ENCODE measurements at regions not wholly inside any gene's neighbourhood (a gene's known extent, or its start where the extent isn't known, plus 50 kb on each side); places are given as distances from the start of the nearest gene placed in this dataset.
A peak's percentile ranks its signal among the peaks of the same experiment; 100 is the strongest.

DNA sequence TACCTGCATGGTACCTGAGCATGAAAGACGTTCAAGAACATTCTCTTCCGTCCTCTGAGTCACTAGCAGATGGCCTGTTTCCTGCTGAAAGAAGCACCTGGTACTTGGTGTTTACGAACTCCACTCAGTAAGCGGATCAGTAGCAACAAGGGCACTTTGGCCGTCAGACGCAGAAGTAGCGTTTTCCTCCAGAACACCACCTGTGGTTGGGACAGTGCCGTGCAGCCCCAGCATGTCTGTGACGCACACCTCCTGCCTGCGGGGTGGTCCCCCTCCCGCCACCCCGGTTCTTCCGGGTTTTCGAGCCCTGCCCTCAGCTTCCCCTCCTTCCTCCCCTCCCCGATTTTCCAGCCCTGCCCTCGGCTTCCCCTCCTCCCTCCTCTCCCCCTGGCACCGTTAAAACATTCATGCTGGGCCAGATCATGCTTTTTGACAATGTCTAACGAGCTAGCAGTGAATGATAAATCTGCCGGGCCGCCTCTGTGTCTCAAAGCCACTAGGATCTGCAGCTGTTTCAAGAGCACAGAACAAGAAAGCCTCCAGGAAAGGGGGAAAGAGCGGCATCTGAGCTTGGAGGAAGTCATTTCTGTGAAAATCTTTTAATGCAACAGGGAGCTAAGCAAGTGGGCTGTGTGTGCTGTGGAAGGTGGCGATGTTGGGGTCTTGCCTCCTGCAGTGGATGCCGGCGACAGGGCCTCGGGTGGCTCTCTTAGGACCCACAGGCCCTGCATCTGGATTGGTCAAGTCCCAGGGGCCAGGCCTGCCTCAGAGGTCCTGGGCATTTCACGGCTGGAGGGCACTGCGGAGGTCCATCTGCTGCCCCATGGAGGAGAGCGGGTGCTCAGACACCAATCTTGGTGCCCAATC, 207.9 kb downstream of the ERMARD start:
- DNase-seq: peak; percentile 9

- DNase-seq: no peak
These were observed 207.1 kb downstream of the ERMARD start for GRCh38 chr6:169958510-169958909.

- no peak for DNase-seq
These were observed 206.0 kb downstream of the ERMARD start for GRCh38 chr6:169957351-169957963.

DNA sequence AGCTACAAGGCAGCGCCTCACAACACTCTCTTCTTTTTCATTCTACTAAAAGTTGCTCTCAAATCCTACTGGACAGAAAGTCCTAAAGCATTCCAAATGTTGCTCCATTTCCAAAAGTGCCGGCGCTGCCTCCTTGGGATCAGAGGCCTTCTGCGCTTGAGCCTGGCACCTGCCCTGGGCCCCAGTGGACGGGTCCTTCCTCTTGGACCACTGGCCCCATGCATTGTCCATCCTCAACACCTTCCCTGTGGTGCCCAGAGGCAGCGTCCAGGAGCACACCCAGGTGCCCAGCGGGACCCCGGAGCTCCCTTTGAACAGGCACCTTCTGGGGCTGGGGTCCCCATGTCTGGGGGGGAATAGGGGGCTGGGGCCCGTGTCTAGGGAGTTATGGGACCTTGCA, 205.2 kb downstream of the ERMARD start:
- no peak for DNase-seq

- DNase-seq: no peak
These were observed 204.5 kb downstream of the ERMARD start for GRCh38 chr6:169955731-169956437.

DNA sequence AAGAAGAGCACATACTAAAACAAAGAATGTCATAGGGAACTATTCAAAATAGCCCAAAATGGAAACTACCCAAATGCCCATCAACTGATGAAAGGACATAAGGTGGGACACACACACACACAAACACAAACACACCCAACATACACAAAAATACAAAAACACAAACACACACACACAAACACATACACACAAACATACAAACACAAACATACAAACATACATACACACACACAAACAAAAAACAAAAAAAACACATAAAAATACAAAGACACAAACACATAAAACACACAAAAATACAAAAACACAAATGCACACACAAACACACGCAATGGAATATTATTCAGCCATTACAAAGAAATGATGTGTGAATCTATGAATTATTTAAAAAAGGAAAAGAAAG, 203.6 kb downstream of the ERMARD start:
- no peak for DNase-seq

GRCh38 chr6:169953686-169954085, 202.3 kb downstream of the ERMARD start:
- DNase-seq: no peak

GRCh38 chr6:169950558-169950957, 199.1 kb downstream of the ERMARD start:
- no peak for DNase-seq

DNA sequence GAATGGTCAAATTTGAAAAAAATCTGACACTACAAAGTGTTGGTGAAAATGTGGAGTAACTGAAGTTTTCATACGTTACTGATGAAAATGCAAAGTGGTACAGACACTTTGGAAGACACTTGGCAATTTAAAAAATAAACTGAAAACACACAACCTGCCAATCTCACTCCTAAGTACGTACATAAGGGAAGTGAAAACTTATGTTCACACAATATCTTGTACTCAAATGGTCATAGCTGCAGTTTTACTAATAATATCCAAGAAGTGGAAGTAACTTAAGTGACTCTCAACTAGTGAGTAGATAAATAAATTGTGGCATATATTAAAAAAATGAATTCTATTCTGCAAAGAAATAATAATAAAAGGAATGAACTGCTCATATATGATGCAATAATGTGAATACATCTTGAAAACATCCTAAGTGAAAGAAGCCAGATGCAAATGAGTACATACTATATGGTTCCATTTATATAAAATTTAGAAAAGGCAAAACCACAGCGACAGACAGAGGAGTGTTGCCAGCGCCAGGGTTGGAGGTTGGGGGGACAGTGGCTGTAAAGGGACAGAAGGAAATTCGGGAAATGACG, 198.2 kb downstream of the ERMARD start:
- no peak for DNase-seq

- DNase-seq: no peak
These were observed 195.5 kb downstream of the ERMARD start for GRCh38 chr6:169946971-169947370.

DNA sequence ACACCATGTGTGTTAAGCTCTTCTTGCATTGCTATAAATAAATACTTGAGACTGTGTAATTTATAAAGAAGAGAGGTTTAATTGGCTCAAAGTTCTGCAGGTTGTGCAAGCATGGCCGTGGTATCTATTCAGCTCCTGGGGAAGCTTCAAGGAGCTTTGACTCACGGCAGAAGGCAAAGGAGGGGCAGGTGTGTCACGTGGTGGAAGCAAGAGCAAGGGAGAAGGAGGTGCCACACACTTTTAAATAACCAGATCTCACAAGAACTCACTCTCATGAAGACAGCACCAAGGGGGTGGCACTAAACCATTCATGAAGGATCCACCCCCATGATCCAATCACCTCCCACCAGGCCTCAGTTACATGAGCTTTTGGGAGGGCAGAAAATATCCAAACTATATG, 193.7 kb downstream of the ERMARD start:
- no peak for DNase-seq

GRCh38 chr6:169944415-169944814, 193.0 kb downstream of the ERMARD start:
- DNase-seq: no peak

GRCh38 chr6:169944061-169944337, 192.6 kb downstream of the ERMARD start:
- no peak for DNase-seq

GRCh38 chr6:169943241-169944060, 192.0 kb downstream of the ERMARD start:
- no peak for DNase-seq

- DNase-seq: no peak
These were observed 190.8 kb downstream of the ERMARD start for GRCh38 chr6:169942173-169942572.

DNA sequence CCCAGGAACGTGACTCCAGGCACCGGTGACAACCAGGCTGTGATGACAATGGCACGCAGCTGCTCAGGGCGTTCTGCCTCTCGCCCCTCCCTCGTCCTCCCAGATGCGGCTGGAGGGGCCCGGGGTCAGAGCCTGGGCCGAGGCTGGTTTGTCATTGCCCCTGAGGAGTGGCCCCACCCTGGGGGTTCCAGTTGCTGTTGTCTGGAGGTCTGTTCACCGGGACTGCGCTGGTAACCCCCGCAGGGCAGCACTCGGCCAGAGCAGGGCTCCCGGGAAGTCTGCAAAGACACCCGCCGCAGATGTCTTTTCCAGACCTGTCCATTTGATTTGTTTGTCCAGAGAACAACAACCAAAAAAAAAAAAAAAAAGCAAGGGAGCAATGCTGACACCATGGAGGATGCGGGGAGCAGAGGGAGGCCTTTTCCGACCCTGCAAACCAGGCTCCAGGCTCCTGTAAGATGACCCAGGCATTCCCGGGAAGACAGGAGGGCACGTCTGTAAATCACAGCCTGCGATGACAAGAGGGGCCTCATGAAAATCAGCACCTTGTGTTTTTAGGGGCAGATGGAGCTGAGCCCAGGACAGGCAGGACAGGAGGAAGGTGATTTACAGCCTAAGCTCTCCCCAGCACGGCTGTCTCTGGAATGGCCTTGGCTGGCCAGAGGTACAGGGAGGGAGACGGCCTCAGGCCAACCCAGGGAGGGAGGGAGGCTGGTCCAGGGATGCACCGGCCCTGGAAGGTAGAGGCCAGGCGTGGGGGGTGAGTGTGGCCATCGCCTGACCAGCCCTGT, 189.3 kb downstream of the ERMARD start:
- DNase-seq: no peak

GRCh38 chr6:169939554-169940164, 188.2 kb downstream of the ERMARD start:
- no peak for DNase-seq

- no peak for DNase-seq
These were observed 187.3 kb downstream of the ERMARD start for GRCh38 chr6:169938731-169939130.

GRCh38 chr6:169938262-169938701, 186.9 kb downstream of the ERMARD start:
- no peak for DNase-seq

DNA sequence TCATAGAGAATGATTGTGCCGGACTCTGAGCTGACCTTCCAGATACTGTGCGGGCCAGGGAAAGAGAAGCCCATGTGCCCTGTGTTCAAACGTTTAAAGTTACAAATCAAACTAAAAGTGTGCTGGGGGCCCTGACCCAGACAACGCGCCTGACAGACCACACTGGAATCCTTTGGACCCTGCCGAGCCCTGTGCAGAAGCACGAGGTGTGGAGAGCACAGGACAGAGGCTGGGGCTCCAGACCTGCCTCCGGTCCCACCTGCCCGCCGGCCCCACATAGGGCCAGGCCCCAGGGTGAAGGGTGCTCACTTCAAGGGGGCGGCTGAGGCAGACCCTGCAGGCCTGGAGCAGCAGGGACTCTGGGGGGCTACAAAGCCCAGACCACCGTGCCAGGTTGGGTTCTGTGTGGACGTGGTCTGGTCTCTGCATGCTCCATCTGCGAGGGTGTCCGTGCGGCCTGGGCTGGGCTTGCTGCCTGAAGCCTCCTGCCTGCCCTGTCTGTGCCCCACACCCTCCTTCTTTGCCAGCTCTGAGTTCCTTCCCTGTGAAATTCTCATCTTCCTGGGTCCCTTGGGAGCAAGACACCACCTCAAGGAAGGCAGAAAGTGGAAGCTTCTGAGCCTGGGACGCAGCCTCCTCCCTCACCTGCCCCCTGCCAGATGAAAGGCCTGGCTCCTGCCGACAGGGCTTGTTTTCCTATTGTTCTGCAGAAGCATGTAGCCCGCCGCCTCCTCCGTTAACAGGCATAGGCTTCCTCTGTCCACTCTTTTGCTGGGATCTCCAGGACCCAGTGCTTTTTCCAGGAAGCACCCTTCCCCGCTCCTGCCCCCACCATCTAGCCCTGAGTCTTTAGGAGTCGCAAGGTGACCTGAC, 186.2 kb downstream of the ERMARD start:
- no peak for DNase-seq

Measured in activated T-cell treated with anti-CD3 and anti-CD28 coated beads for 4 hours (primary cell).